ENCODE measurements at regions not wholly inside any gene's neighbourhood (a gene's known extent, or its start where the extent isn't known, plus 50 kb on each side); places are given as distances from the start of the nearest gene placed in this dataset.

- DNase-seq (ENCODE audit: low read depth, low spot score) = no peak
- TF ChIP-seq CTCF (IDR thresholded peaks at IDR 0.05; ENCODE audit: low read depth, low read length) = no peak
- Histone ChIP-seq H3K9me3 (ENCODE audit: control insufficient read depth, insufficient read depth, low read length) (no peaks in the 10 kb centered on the region), H3K4me3 (ENCODE audit: low read depth, low read length) (no peak overlapping the region), H3K27ac (ENCODE audit: low read depth, low read length) (no peak overlapping the region), H3K27me3 (ENCODE audit: control insufficient read depth, insufficient read depth, low read length) (no peaks in the 10 kb centered on the region)
- CTCF ChIA-PET = no interaction called here
- POLR2A ChIA-PET = no interaction called here
Measured at GRCh38 chr14:30078811-30079402, 151.3 kb upstream of the PRKD1 start.

- Histone ChIP-seq H3K27me3 (ENCODE audit: control insufficient read depth, insufficient read depth, low read length) (no peaks in the 10 kb centered on the region), H3K27ac (ENCODE audit: low read depth, low read length) (no peak overlapping the region), H3K9me3 (ENCODE audit: control insufficient read depth, insufficient read depth, low read length) (no peaks in the 10 kb centered on the region), H3K4me3 (ENCODE audit: low read depth, low read length) (no peak overlapping the region)
- no peak for DNase-seq (ENCODE audit: low read depth, low spot score)
- CTCF ChIA-PET = interaction anchor here (0.5 kb wide), 1 partner anchor 1867 kb away, joined by 3 read pairs; no protein-coding TSS in a partner anchor
- no peak for TF ChIP-seq CTCF (IDR thresholded peaks at IDR 0.05; ENCODE audit: low read depth, low read length)
- POLR2A ChIA-PET = no interaction called here
Measured at GRCh38 chr14:30082486-30082885, 154.8 kb upstream of the PRKD1 start.

GRCh38 chr14:30084811-30085210, 157.2 kb upstream of the PRKD1 start:
- DNase-seq (ENCODE audit: low read depth, low spot score) = no peak
- no peaks in the 10 kb centered on the region for H3K27me3 ChIP-seq (ENCODE audit: control insufficient read depth, insufficient read depth, low read length)
- TF ChIP-seq CTCF (IDR thresholded peaks at IDR 0.05; ENCODE audit: low read depth, low read length) = no peak
- no peak overlapping the region for H3K4me3 ChIP-seq (ENCODE audit: low read depth, low read length)
- no peaks in the 10 kb centered on the region for H3K9me3 ChIP-seq (ENCODE audit: control insufficient read depth, insufficient read depth, low read length)
- CTCF ChIA-PET = no interaction called here
- no peak overlapping the region for H3K27ac ChIP-seq (ENCODE audit: low read depth, low read length)
- POLR2A ChIA-PET = no interaction called here

- Histone ChIP-seq H3K27me3 (ENCODE audit: control insufficient read depth, insufficient read depth, low read length) (no peaks in the 10 kb centered on the region), H3K9me3 (ENCODE audit: control insufficient read depth, insufficient read depth, low read length) (no peaks in the 10 kb centered on the region), H3K27ac (ENCODE audit: low read depth, low read length) (no peak overlapping the region), H3K4me3 (ENCODE audit: low read depth, low read length) (no peak overlapping the region)
- no peak for DNase-seq (ENCODE audit: low read depth, low spot score)
- POLR2A ChIA-PET = no interaction called here
- TF ChIP-seq CTCF (IDR thresholded peaks at IDR 0.05; ENCODE audit: low read depth, low read length) = no peak
- CTCF ChIA-PET = no interaction called here
Measured at GRCh38 chr14:30085943-30086342, 158.3 kb upstream of the PRKD1 start.

GRCh38 chr14:30088620-30089019, 161.0 kb upstream of the PRKD1 start:
- no peak overlapping the region for H3K4me3 ChIP-seq (ENCODE audit: low read depth, low read length)
- H3K27me3 ChIP-seq (ENCODE audit: control insufficient read depth, insufficient read depth, low read length) = no peaks in the 10 kb centered on the region
- TF ChIP-seq CTCF (IDR thresholded peaks at IDR 0.05; ENCODE audit: low read depth, low read length) = no peak
- no peaks in the 10 kb centered on the region for H3K9me3 ChIP-seq (ENCODE audit: control insufficient read depth, insufficient read depth, low read length)
- no peak for DNase-seq (ENCODE audit: low read depth, low spot score)
- ChIA-PET POLR2A (no interaction called here), CTCF (no interaction called here)
- no peak overlapping the region for H3K27ac ChIP-seq (ENCODE audit: low read depth, low read length)

Measured in AG04450 (cell line).